ENCODE measurements at regions not wholly inside any gene's neighbourhood (a gene's known extent, or its start where the extent isn't known, plus 50 kb on each side); places are given as distances from the start of the nearest gene placed in this dataset.
"Not testable (repeated sequence)": the region's sequence is repeated elsewhere in the genome, so short reads cannot be mapped to it uniquely, and the experiment has no call there.

- DNase-seq: no peak
These were observed 50.8 kb upstream of the CPOX start for GRCh38 chr3:98644168-98644567.

- DNase-seq: no peak
These were observed 51.6 kb upstream of the CPOX start for GRCh38 chr3:98645039-98645438.

- DNase-seq: no peak
These were observed 53.3 kb upstream of the CPOX start for GRCh38 chr3:98646680-98647079.

GRCh38 chr3:98647197-98647596, 53.8 kb upstream of the CPOX start:
- no peak for DNase-seq

GRCh38 chr3:98650971-98651779, 57.8 kb upstream of the CPOX start:
- DNase-seq: no peak

- DNase-seq: no peak
These were observed 58.3 kb upstream of the CPOX start for GRCh38 chr3:98651780-98652077.

- DNase-seq: no peak
These were observed 62.3 kb upstream of the CPOX start for GRCh38 chr3:98655666-98656065.

GRCh38 chr3:98657457-98657856, 64.0 kb upstream of the CPOX start:
- peak; percentile 42 for DNase-seq

- no peak for DNase-seq
These were observed 69.3 kb upstream of the CPOX start for GRCh38 chr3:98662699-98663098.

GRCh38 chr3:98670020-98670419, 76.6 kb upstream of the CPOX start:
- no peak for DNase-seq

GRCh38 chr3:98679986-98680385, 83.2 kb upstream of the ST3GAL6 start:
- no peak for DNase-seq

GRCh38 chr3:98680723-98681122, 82.4 kb upstream of the ST3GAL6 start:
- no peak for DNase-seq

GRCh38 chr3:98681486-98681885, 81.7 kb upstream of the ST3GAL6 start:
- no peak for DNase-seq

GRCh38 chr3:98682391-98682790, 80.7 kb upstream of the ST3GAL6 start:
- not testable (repeated sequence) for DNase-seq

- DNase-seq: no peak
These were observed 74.8 kb upstream of the ST3GAL6 start for GRCh38 chr3:98688363-98688762.

GRCh38 chr3:98690876-98691275, 72.3 kb upstream of the ST3GAL6 start:
- no peak for DNase-seq

GRCh38 chr3:98691897-98692296, 71.2 kb upstream of the ST3GAL6 start:
- DNase-seq: no peak

GRCh38 chr3:98692787-98693473, 70.2 kb upstream of the ST3GAL6 start:
- DNase-seq: no peak

- no peak for DNase-seq
These were observed 67.3 kb upstream of the ST3GAL6 start for GRCh38 chr3:98695796-98696195.

- DNase-seq: not testable (repeated sequence)
These were observed 66.8 kb upstream of the ST3GAL6 start for GRCh38 chr3:98696296-98696695.

GRCh38 chr3:98697225-98697624, 65.9 kb upstream of the ST3GAL6 start:
- DNase-seq: no peak

GRCh38 chr3:98699132-98699531, 64.0 kb upstream of the ST3GAL6 start:
- no peak for DNase-seq

GRCh38 chr3:98701071-98701675, 62.0 kb upstream of the ST3GAL6 start:
- DNase-seq: no peak

- no peak for DNase-seq
These were observed 61.0 kb upstream of the ST3GAL6 start for GRCh38 chr3:98702166-98702565.
